K562 (cell line): ENCODE measurements at regions not wholly inside any gene's neighbourhood (a gene's known extent, or its start where the extent isn't known, plus 50 kb on each side); places are given as distances from the start of the nearest gene placed in this dataset.

Experiments
- ATAC-seq: fragments of 200-7000 bp; cut with Tn5 transposase; 3 replicates; pipeline ENCODE4 v1.9.1; 2020; ENCODE audit warnings: moderate library complexity
- BruUV-seq: library from RNA; stranded (reverse); fragments of 400-500 nt; replicated peaks from 2 replicates; lab custom pipeline; 2021; lab: Mats Ljungman, UMichigan
- CTCF ChIA-PET: fragments of 300-600 bp; formaldehyde crosslinking; extraction: SDS; loops from one replicate; lab custom pipeline; 2021; ENCODE audit warnings: low intra/inter-chr PET ratio; lab: Yijun Ruan, JAX
- POLR2A ChIA-PET: fragments of 300-600, 350-650 bp; sonication (Branson Sonifier 250); formaldehyde crosslinking; extraction: SDS; loops from one replicate; lab custom pipeline; 2021; ENCODE audit warnings: antibody characterized with exemption, inconsistent platforms; lab: Yijun Ruan, JAX
- DNase-seq, 4 experiments: peaks; one replicate each; pipeline versions ENCODE4 v3.0.0 to v3.0.0-alpha.2; 2011 to 2018; ENCODE audit warnings: low spot score in 3 of 4, mixed read lengths in 3 of 4; ENCODE audit errors: extremely low read depth in 1 of 4
- FAIRE-seq: peaks from 2 replicates; lab custom pipeline; 2011; peaks lifted over from hg19 to GRCh38; lab: Jason Lieb, UNC
- H2AFZ ChIP-seq: 2 replicates; pipeline ENCODE4 v1.6.0; 2011; ENCODE audit warnings: low read depth, low read length, control low read depth, inconsistent platforms
- H3K27ac ChIP-seq: fragments of 200-600 bp; 3 replicates; pipeline ENCODE4 v1.8.0; 2011; ENCODE audit warnings: low read depth, mild to moderate bottlenecking, control low read depth, inconsistent platforms, low read length, moderate library complexity, mixed read lengths; ENCODE audit errors: extremely low read depth
- H3K27me3 ChIP-seq, 2 experiments: fragments of 300-600 bp in 1 of 2; 2 replicates in 1 of 2; 3 replicates in 1 of 2; pipeline versions ENCODE4 v1.6.0 to v1.8.0; 2011; ENCODE audit warnings: inconsistent platforms in 2 of 2, low read length in 2 of 2, mild to moderate bottlenecking in 1 of 2, mixed read lengths in 1 of 2, moderate library complexity in 1 of 2; ENCODE audit not compliant: control insufficient read depth in 2 of 2, insufficient read depth in 2 of 2
- H3K36me3 ChIP-seq: fragments of 300-600 bp; 3 replicates; pipeline ENCODE4 v1.8.0; 2011; ENCODE audit warnings: mild to moderate bottlenecking, low read length, inconsistent platforms; ENCODE audit not compliant: control insufficient read depth, insufficient read depth
- H3K4me1 ChIP-seq, 2 experiments: fragments of 200-600 bp in 1 of 2; replicated peaks in 1 of 2; 2 replicates in 1 of 2; 3 replicates in 1 of 2; pipeline versions ENCODE4 v1.5.1 to v1.8.0; 2011; ENCODE audit warnings: inconsistent platforms in 2 of 2, low read length in 2 of 2, mild to moderate bottlenecking in 1 of 2, mixed read lengths in 1 of 2, moderate library complexity in 1 of 2; ENCODE audit not compliant: control insufficient read depth in 2 of 2, insufficient read depth in 2 of 2
- H3K4me2 ChIP-seq: 2 replicates; pipeline ENCODE4 v1.6.1; 2011; ENCODE audit warnings: low read length, control low read depth, inconsistent platforms, mixed read lengths; ENCODE audit not compliant: insufficient read depth
- H3K4me3 ChIP-seq: fragments of 200-600 bp; sonication (generic), shearing (Covaris generic); 2 replicates; pipeline ENCODE4 v1.5.1; 2016; ENCODE audit warnings: control low read depth, inconsistent platforms
- H3K79me2 ChIP-seq: fragments of 200-600 bp; 3 replicates; pipeline ENCODE4 v1.8.0; 2011; ENCODE audit warnings: low read length, inconsistent platforms; ENCODE audit not compliant: control insufficient read depth, insufficient read depth
- H3K9ac ChIP-seq, 2 experiments: 2 replicates each; pipeline versions ENCODE4 v1.6.0 to v1.6.1; 2011; ENCODE audit warnings: low read depth in 2 of 2, low read length in 2 of 2, control low read depth in 1 of 2, inconsistent platforms in 1 of 2, mild to moderate bottlenecking in 1 of 2, mixed read lengths in 1 of 2; ENCODE audit not compliant: insufficient read depth in 1 of 2
- H3K9me1 ChIP-seq: one replicate; pipeline ENCODE4 v1.6.0; 2011; ENCODE audit warnings: inconsistent platforms, mild to moderate bottlenecking, low read length, moderate library complexity; ENCODE audit not compliant: control insufficient read depth, insufficient read depth
- H3K9me3 ChIP-seq: replicated peaks from 2 replicates; pipeline ENCODE4 v1.5.1; 2011; ENCODE audit warnings: low read depth, low read length, inconsistent platforms; ENCODE audit not compliant: control insufficient read depth, insufficient read depth
- H4K20me1 ChIP-seq: replicated peaks from 2 replicates; pipeline ENCODE4 v1.6.1; 2011; ENCODE audit warnings: low read length, inconsistent platforms, mixed read lengths; ENCODE audit not compliant: control insufficient read depth, insufficient read depth
- ARID2 ChIP-seq: fragments of 450-650 bp; IDR thresholded peaks from 2 replicates; pipeline ENCODE4 v1.6.1; 2017; ENCODE audit warnings: antibody characterized with exemption, mild to moderate bottlenecking
- CHD2 ChIP-seq: IDR thresholded peaks from 2 replicates; pipeline ENCODE4 v1.6.1; 2011; ENCODE audit warnings: low read depth, low read length
- HDAC1 ChIP-seq, 2 experiments: fragments of 450-650 bp; IDR thresholded peaks; 2 replicates each; pipeline ENCODE4 v1.6.1; 2016 to 2017; ENCODE audit warnings: inconsistent platforms in 1 of 2, mild to moderate bottlenecking in 1 of 2, moderate library complexity in 1 of 2
- HMGXB4 ChIP-seq: sonication (generic); formaldehyde crosslinking; IDR thresholded peaks from 2 replicates; pipeline ENCODE4 v1.8.1; 2023; ENCODE audit warnings: mild to moderate bottlenecking, missing genetic modification reagents
- MCM5 ChIP-seq: fragments of 450-650 bp; IDR thresholded peaks from 2 replicates; pipeline ENCODE4 v1.6.1; 2016; ENCODE audit warnings: low read depth
- NEUROD1 ChIP-seq: fragments of 150-350 bp; IDR thresholded peaks from 2 replicates; pipeline ENCODE4 v1.6.1; 2014; ENCODE audit warnings: borderline replicate concordance, low read length, low read depth; ENCODE audit not compliant: partially characterized antibody
- RBM14 ChIP-seq: fragments of 200-400 bp; formaldehyde crosslinking; IDR thresholded peaks from 2 replicates; pipeline ENCODE4 v1.6.1; 2018; ENCODE audit warnings: low read depth, mild to moderate bottlenecking, low read length, moderate library complexity, borderline replicate concordance; ENCODE audit not compliant: insufficient read depth
- ZNF146 ChIP-seq: IDR thresholded peaks from one replicate; pipeline ENCODE4 v1.6.1; 2018; ENCODE audit warnings: missing compliant biosample characterization; ENCODE audit not compliant: unreplicated experiment
- ZNF232 ChIP-seq: sonication (generic); formaldehyde crosslinking; IDR thresholded peaks from 2 replicates; pipeline ENCODE4 v1.8.0; 2022; ENCODE audit warnings: mild to moderate bottlenecking, missing genetic modification reagents
- ZNF398 ChIP-seq: fragments of 250-450 bp; sonication (Bioruptor Pico); IDR thresholded peaks from 2 replicates; pipeline ENCODE4 v1.8.0; 2021; ENCODE audit warnings: moderate library complexity, mild to moderate bottlenecking, inconsistent platforms
- ZNF41 ChIP-seq: fragments of 250-450 bp; sonication (Bioruptor Pico); conservative IDR thresholded peaks from 2 replicates; pipeline ENCODE4 v1.4.0; 2020; ENCODE audit warnings: mild to moderate bottlenecking
- WGBS: fragments of 100-300 bp; shearing (Covaris generic); methylation state at CpG from one replicate; pipeline ENCODE4 v1.1.6; 2016; ENCODE audit warnings: low coverage, mixed read lengths; ENCODE audit not compliant: insufficient coverage; ENCODE audit errors: missing lambda C conversion rate; 5-methylcytosine and 5-hydroxymethylcytosine counted together
- in situ Hi-C: fragments of 300-500 bp; cut with MboI; formaldehyde crosslinking; loops from 4 replicates; pipeline ENCODE4 v1.15.0; 2018; ENCODE audit warnings: inconsistent platforms, mixed read lengths
- intact Hi-C: fragments of 100-400 bp; cut with micrococcal nuclease; formaldehyde crosslinking; loops from 2 replicates; pipeline ENCODE4 v1.14.2; 2022

GRCh38 chr22:34501366-34501965 is 564.5 kb upstream of the ISX start:
- DNase-seq (no peak), FAIRE-seq (no peak), ATAC-seq (no peak)
- Histone ChIP-seq H3K4me3 (no peak overlapping the region), H2AFZ (no peak overlapping the region), H3K27me3 (no peaks in the 10 kb centered on the region), H3K36me3 (no peaks in the 10 kb centered on the region), H3K4me1 (no peaks in the 10 kb centered on the region), H3K9me1 (no peaks in the 10 kb centered on the region), H3K4me2 (no peak overlapping the region), H3K9me3 (no peaks in the 10 kb centered on the region), H3K27ac (no peak overlapping the region), H4K20me1 (no peaks in the 10 kb centered on the region), H3K9ac (no peak overlapping the region), H3K79me2 (no peaks in the 10 kb centered on the region)
- ChIA-PET CTCF (no interaction called here), POLR2A (no interaction called here)
- TF ChIP-seq RBM14 = no peak
- no peak for TF ChIP-seq ZNF146 (CRISPR knock-in tag)
- TF ChIP-seq HDAC1 (IDR thresholded peaks at IDR 0.05) = no peak
- no peak for TF ChIP-seq ZNF398 (CRISPR knock-in tag)
- TF ChIP-seq NEUROD1 = no peak
- TF ChIP-seq ARID2 = no peak
- TF ChIP-seq HMGXB4 (CRISPR knock-in tag) = no peak
- TF ChIP-seq ZNF41 (CRISPR knock-in tag) = no peak
- TF ChIP-seq MCM5 = no peak
- TF ChIP-seq ZNF232 = no peak
- TF ChIP-seq CHD2 = no peak
- 0% methylated on average over 1 of the region's 1 CpG for WGBS
- intact Hi-C loops = no loop called here
- BruUV-seq = no TSS peak
- in situ Hi-C loops = no loop called here
